ENCODE measurements at regions not wholly inside any gene's neighbourhood (a gene's known extent, or its start where the extent isn't known, plus 50 kb on each side); places are given as distances from the start of the nearest gene placed in this dataset.

DNA sequence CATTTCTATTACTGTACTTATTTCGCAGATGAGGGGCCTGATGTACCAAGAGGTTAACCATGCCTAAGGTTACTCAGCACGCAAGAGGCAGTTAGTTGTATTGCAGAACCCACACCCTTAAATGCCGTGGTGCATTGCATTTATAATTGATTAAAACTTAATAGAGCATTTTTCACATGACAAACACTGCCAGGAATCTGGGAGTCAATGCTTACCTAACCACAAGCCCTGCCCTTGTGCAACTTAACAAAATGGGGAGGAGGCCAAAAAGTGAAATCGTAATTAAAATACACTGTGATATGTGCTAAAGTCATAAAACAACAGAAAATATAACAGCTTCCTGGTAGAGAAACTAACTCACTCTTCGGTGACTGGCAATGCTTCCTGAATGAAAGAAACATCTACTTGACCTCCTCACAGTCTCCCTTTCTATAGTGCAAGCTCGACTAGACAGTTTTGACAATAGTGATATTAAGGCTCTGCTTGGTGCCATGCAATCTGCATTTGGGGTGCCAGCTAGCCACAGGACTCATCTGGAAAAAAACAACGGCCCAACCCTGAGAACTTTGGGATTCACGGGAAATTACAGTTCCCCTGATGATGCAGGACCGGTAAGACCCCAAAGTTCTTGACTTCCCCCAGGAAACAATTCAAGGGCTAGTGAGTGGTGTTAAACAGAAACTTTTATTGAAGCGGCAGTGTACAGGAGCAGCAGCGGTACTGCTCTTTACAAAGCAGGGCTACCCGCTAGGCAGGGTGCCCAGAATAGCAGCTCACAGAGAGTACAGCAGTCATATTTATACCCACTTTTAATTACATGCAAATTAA is 612.4 kb downstream of the TNS3 start:
- POLR2A ChIA-PET (ENCODE audit: partially characterized antibody), result no interaction called here
- Histone ChIP-seq H3K18ac (ENCODE audit: extremely low read depth, low read length) (no peak overlapping the region), H3K14ac (ENCODE audit: insufficient read length) (no peak overlapping the region), H3K56ac (replicated peaks; ENCODE audit: insufficient read length, low read depth, low read length) (no peak overlapping the region), H3K4ac (replicated peaks; ENCODE audit: insufficient read length, low read depth, low read length) (no peak overlapping the region), H2AK5ac (ENCODE audit: low read depth, low read length) (no peak overlapping the region), H3K79me2 (ENCODE audit: control insufficient read depth in 1 of 2, insufficient read depth in 2 of 2, low read length in 2 of 2) (no peaks in the 10 kb centered on the region), H3K4me3 (ENCODE audit: extremely low read depth in 1 of 4, insufficient read depth in 2 of 4, low read depth in 3 of 4, low read length in 4 of 4) (no peak overlapping the region), H2BK5ac (ENCODE audit: low read depth, low read length) (no peak overlapping the region), H3K9me3 (ENCODE audit: insufficient read depth in 2 of 2, low read depth in 1 of 2, low read length in 1 of 2) (peaks cover 0 to 5% of the 10 kb centered on the region in 2 experiments; a peak in 1 of 4 replicates), H3K23me2 (ENCODE audit: low read depth, low read length) (no peaks in the 10 kb centered on the region), H3K4me1 (replicated peaks in 1 of 4; ENCODE audit: control insufficient read depth in 3 of 4, insufficient read depth in 4 of 4, low read length in 3 of 4) (no peaks in the 10 kb centered on the region), H4K91ac (replicated peaks; ENCODE audit: insufficient read length, low read length) (no peak overlapping the region), H3K23ac (ENCODE audit: insufficient read length) (no peak overlapping the region), H2BK20ac (ENCODE audit: low read length) (no peak overlapping the region), H3K36me3 (ENCODE audit: control insufficient read depth in 2 of 4, insufficient read depth in 4 of 4, low read length in 3 of 4) (no peaks in the 10 kb centered on the region), H3K79me1 (ENCODE audit: low read depth, low read length) (no peaks in the 10 kb centered on the region), H2BK15ac (ENCODE audit: low read length) (no peak overlapping the region), H3K27ac (ENCODE audit: low read depth, low read length) (no peak overlapping the region), H4K5ac (ENCODE audit: insufficient read length, low read depth, low read length) (no peak overlapping the region), H3K27me3 (replicated peaks in 1 of 4; ENCODE audit: control insufficient read depth in 3 of 4, extremely low read depth in 1 of 4, insufficient read depth in 3 of 4, low read length in 3 of 4) (no peaks in the 10 kb centered on the region), H2AFZ (ENCODE audit: low read length) (no peak overlapping the region), H3K9ac (replicated peaks in 1 of 4; ENCODE audit: extremely low read depth in 1 of 4, low read depth in 3 of 4, low read length in 3 of 4) (no peak overlapping the region), H4K8ac (ENCODE audit: extremely low read depth, insufficient read depth, low read length) (no peak overlapping the region), H3K4me2 (ENCODE audit: insufficient read depth in 1 of 2, low read depth in 2 of 2, low read length in 2 of 2) (no peak overlapping the region), H4K20me1 (replicated peaks in 1 of 2; ENCODE audit: control insufficient read depth in 1 of 2, insufficient read depth in 2 of 2, low read length in 2 of 2) (no peaks in the 10 kb centered on the region), H2BK12ac (ENCODE audit: low read depth, low read length) (no peak overlapping the region), H2BK120ac (replicated peaks; ENCODE audit: low read depth, low read length) (no peak overlapping the region)
- no peak for DNase-seq (ENCODE audit: low read depth in 1 of 2, low spot score in 2 of 2)
- no peak for FAIRE-seq
- WGBS, 2 experiments (ENCODE audit: extremely low coverage in 1 of 2, insufficient coverage in 1 of 2, insufficient read length in 1 of 2, insufficient replicate concordance in 2 of 2, low coverage in 1 of 2, low lambda C conversion rate in 2 of 2, missing lambda C conversion rate in 1 of 2), result 88% methylated on average over 12 of the region's 12 CpGs; no CpG with 5 or more reads in 1 of the 2 experiments
- CTCF ChIA-PET (ENCODE audit: partially characterized antibody), result interaction anchor here (0.6 kb wide), 1 partner anchor 16 kb away, joined by 3 read pairs; no protein-coding TSS in a partner anchor
- TF ChIP-seq SAP30 (IDR thresholded peaks at IDR 0.05; ENCODE audit: insufficient read depth, insufficient replicate concordance, low read length), result no peak
- TF ChIP-seq BACH1 (IDR thresholded peaks at IDR 0.05; ENCODE audit: low read length), result no peak
- no peak for TF ChIP-seq KDM1A (IDR thresholded peaks at IDR 0.05; ENCODE audit: borderline replicate concordance, low read length)
- no peak for TF ChIP-seq CREB1 (IDR thresholded peaks at IDR 0.05)
- no peak for TF ChIP-seq SP2 (IDR thresholded peaks at IDR 0.05; ENCODE audit: low read length)
- TF ChIP-seq TCF12 (IDR thresholded peaks at IDR 0.05; ENCODE audit: low read depth, low read length), result no peak
- no peak for TF ChIP-seq RAD21 (IDR thresholded peaks at IDR 0.05 in 1 of 2, conservative IDR thresholded peaks at IDR 0.05 in 1 of 2; ENCODE audit: low read depth in 2 of 2, low read length in 2 of 2)
- TF ChIP-seq, protein P1, sequence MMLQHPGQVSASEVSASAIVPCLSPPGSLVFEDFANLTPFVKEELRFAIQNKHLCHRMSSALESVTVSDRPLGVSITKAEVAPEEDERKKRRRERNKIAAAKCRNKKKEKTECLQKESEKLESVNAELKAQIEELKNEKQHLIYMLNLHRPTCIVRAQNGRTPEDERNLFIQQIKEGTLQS (IDR thresholded peaks at IDR 0.05; ENCODE audit: insufficient read depth, low read depth, low read length), result no peak
- TF ChIP-seq RXRA (IDR thresholded peaks at IDR 0.05; ENCODE audit: insufficient read depth, low read depth, low read length), result no peak
- TF ChIP-seq BCL11A (IDR thresholded peaks at IDR 0.05; ENCODE audit: low read depth in 2 of 2, low read length in 2 of 2), result no peak
- TF ChIP-seq CTBP2 (IDR thresholded peaks at IDR 0.05; ENCODE audit: borderline replicate concordance, insufficient read depth, insufficient read length, low read length), result no peak
- no peak for TF ChIP-seq POLR2AphosphoS5 (IDR thresholded peaks at IDR 0.05; ENCODE audit: low read depth, low read length)
- no peak for TF ChIP-seq SIX5 (IDR thresholded peaks at IDR 0.05; ENCODE audit: low read depth, low read length)

Measured in H1 (cell line).